Astrocyte of the spinal cord (primary cell): ENCODE measurements at regions not wholly inside any gene's neighbourhood (a gene's known extent, or its start where the extent isn't known, plus 50 kb on each side); places are given as distances from the start of the nearest gene placed in this dataset.
A peak's percentile ranks its signal among the peaks of the same experiment; 100 is the strongest.

Experiments
- DNase-seq: peaks from one replicate; pipeline ENCODE4 v3.0.0; 2011; ENCODE audit warnings: low read depth, low spot score
- H3K4me3 ChIP-seq: 2 replicates; pipeline ENCODE4 v1.5.1; 2011; ENCODE audit warnings: low read depth, mild to moderate bottlenecking, low read length, moderate library complexity
- in situ Hi-C: cut with HindIII; loops from 2 replicates; pipeline ENCODE4 v1.10.0; 2017; ENCODE audit warnings: low sequenced_read_pairs
- TF ChIP-seq, protein P1 (sequence below): IDR thresholded peaks from 2 replicates; pipeline ENCODE4 v1.5.1; 2012; ENCODE audit warnings: low read depth, mild to moderate bottlenecking, low read length, inconsistent platforms

- TF ChIP-seq, protein P1, sequence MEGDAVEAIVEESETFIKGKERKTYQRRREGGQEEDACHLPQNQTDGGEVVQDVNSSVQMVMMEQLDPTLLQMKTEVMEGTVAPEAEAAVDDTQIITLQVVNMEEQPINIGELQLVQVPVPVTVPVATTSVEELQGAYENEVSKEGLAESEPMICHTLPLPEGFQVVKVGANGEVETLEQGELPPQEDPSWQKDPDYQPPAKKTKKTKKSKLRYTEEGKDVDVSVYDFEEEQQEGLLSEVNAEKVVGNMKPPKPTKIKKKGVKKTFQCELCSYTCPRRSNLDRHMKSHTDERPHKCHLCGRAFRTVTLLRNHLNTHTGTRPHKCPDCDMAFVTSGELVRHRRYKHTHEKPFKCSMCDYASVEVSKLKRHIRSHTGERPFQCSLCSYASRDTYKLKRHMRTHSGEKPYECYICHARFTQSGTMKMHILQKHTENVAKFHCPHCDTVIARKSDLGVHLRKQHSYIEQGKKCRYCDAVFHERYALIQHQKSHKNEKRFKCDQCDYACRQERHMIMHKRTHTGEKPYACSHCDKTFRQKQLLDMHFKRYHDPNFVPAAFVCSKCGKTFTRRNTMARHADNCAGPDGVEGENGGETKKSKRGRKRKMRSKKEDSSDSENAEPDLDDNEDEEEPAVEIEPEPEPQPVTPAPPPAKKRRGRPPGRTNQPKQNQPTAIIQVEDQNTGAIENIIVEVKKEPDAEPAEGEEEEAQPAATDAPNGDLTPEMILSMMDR = no peak
- in situ Hi-C loops = no loop called here
- DNase-seq = no peak
- no peak overlapping the region for H3K4me3 ChIP-seq
Observed at GRCh38 chr1:114302821-114303220, 149.2 kb upstream of the SYT6 start.

DNA sequence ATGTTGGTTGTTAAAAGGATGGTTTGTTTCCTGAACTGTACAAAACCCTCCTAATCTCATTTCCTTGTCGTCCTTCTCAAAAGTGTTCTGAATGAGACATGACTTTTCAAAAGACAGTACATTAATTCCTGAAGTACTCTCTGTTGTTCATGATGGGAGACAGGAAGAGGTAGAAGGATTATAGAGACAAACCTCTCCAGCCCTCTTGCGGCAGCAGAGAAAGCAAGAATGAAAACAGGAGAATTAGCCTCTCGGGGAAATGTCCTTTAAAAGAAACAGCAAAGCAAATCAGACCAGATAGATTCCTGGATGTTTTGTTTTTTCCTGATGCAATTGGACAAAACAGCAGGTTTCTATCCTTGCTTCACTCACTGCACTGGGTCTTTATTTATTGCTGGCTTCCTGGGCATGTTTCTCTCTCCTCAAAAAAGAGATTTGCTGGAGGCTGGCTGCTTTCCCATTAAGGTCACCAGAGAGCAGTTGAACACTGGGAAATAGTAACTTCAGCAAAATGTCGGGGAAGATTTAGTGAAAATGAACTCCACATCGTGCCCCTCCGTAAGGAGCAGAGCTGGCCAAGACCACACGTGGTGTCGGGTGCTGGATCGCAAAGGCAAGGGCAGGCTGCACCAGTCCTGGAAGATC lies 145.8 kb upstream of the SYT6 start:
- H3K4me3 ChIP-seq = no peak overlapping the region
- TF ChIP-seq, protein P1 = peak; percentile 42
- in situ Hi-C loops = no loop called here
- DNase-seq = peak; percentile 26

GRCh38 chr1:114298008-114298407 lies 144.3 kb upstream of the SYT6 start:
- in situ Hi-C loops = no loop called here
- TF ChIP-seq, protein P1 = no peak
- no peak for DNase-seq
- no peak overlapping the region for H3K4me3 ChIP-seq

DNA sequence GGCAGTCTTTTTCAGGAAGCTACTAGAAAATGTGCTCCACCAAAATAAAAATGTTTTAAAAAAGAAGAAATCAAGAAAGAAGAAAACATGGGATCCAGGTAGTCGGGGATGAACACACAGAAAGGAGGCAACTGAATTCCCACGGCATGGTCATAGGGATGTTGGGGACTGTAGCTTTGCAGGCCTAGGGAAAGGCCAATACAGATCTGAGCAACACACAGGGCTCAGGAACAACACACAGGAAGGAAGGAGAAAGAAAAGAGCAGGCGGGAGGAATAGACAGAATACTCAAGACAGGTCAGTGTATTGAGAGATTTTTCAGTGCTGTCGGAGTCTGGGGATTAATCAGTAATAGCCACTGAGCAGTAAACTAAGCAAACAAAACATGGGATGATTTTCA lies 142.7 kb upstream of the SYT6 start:
- TF ChIP-seq, protein P1 = no peak

DNA sequence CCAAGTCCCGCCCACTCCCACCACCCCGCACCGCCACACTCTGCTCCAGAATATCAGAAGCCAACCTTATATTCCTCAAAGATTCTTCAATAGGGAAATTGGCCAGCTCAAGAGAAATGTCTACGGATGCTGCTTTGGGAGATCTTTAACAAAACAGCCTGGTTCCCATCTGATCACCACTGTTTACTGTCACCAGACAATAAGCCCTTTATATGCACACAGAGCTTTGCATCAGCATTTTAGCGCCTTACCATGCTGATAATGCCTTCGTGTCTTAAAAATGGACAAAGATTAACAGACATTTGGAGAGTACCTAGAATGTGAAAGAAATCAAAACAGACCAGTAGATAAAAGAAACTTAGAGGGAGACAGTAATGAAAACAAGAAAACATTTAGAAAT lies 141.7 kb upstream of the SYT6 start:
- TF ChIP-seq, protein P1 = no peak
- in situ Hi-C loops = no loop called here
- DNase-seq = no peak
- H3K4me3 ChIP-seq = no peak overlapping the region

More for the DNA sequence above, 142.7 kb upstream of the SYT6 start:
- no peak for DNase-seq
- in situ Hi-C loops = no loop called here
- H3K4me3 ChIP-seq = no peak overlapping the region

- in situ Hi-C loops = no loop called here
- no peak overlapping the region for H3K4me3 ChIP-seq
- TF ChIP-seq, protein P1 = no peak
- DNase-seq = no peak
Observed at GRCh38 chr1:114292835-114293234, 139.2 kb upstream of the SYT6 start.
